HG02870 (cell line): ENCODE measurements at regions not wholly inside any gene's neighbourhood (a gene's known extent, or its start where the extent isn't known, plus 50 kb on each side); places are given as distances from the start of the nearest gene placed in this dataset.

Experiments used
- ATAC-seq: cut with Tn5 transposase; IDR thresholded peaks from one replicate; pipeline ENCODE4 v1.9.1; 2021; ENCODE audit warnings: mild to moderate bottlenecking, moderate library complexity; ENCODE audit not compliant: unreplicated experiment

DNA sequence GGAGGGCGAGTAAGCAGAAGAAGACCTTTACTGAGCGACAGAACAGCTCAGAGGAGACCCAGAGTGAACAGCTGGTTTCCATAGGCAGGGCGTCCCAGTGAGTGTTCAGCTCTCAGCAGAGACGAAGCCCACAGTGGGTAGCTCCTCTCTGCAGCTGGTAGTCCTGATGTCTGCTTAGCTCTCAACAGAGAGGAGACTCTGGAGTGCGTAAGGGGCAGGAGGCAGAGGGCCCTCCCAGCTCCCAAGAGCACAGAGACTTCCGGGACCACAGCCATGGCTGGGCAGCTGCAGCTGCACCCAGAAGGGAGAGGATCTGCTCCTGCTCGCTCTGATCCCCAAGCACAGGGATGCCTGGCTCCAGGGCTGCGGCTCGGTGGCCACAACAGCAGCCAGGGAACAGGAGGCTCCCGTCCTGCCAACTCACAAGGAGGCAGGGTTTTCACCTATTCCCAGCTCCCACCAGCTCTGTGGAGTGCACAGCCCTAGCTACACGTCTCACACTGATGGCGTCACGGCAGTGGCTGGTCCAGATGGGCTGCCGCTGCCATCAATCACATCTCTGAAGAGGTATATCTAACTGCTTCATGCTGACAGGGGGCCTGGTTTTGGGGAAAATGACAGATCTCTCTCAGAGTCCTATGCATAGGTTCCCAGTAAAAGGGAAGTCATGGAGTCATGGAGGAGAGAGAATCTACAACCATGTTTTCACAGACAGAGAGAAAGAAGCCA, 2660.1 kb upstream of the PCDH20 start:
- no peak for ATAC-seq

DNA sequence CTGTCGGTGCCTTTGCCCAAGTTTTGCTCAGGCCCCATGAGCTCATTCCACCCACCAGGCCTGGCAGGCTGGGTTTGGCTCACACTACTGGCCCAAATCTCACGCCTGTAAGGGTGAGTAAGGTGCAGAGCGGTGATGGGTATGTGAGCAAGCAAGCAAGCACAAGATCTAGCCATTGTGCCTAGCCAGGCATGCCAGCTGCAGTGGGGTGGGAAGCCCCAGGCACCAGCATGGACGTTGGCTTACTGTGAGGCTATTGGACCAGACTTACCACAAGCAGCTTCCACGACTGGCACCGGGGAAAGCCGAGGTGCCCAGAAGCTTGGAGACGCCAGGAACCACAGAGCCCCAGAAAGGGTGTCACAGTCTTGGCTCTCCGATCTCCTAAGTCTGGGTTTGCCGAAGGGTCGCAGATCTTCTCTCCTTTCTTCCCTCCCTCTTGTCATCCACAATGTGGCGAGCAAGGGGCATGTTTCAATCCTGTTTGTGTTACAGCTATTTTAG, 2659.4 kb upstream of the PCDH20 start:
- ATAC-seq = no peak

DNA sequence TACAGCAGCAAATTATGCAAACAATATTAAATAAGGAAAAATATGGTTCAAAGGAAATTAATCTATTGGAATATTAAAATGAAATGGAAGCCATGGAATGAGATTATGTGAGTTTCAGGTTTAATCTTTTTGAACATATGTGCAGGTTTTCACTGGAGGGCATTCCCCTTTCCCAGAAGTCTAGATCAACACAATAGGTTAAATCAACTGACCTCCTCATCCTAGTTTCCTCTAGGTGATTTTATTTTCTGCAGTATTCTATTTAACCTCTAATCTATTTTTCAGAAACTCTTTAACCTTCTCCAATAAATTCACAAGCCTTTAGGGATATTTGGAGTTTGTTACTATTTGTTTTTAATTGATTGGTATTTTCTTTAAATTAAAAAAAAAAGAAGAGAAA, 2657.6 kb upstream of the PCDH20 start:
- no peak for ATAC-seq

DNA sequence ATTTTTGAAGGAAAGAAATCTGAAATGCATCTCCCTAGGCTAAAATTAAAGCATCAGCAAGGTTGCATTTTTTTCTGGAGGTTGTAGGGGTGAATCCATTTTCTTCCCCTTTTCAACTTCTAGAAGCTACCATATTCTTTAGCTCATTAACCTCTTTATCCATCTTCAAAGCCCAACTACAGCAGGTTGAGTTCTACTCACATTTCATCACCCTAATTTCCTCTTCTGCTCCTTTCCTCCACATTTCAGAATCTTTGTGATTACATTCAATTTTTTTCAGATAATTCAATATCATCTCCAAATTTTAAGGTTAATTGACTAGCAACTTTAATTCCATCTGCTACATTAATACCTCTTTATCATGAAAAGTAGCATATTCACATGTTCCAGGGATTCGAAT, 2655.7 kb upstream of the PCDH20 start:
- no peak for ATAC-seq

DNA sequence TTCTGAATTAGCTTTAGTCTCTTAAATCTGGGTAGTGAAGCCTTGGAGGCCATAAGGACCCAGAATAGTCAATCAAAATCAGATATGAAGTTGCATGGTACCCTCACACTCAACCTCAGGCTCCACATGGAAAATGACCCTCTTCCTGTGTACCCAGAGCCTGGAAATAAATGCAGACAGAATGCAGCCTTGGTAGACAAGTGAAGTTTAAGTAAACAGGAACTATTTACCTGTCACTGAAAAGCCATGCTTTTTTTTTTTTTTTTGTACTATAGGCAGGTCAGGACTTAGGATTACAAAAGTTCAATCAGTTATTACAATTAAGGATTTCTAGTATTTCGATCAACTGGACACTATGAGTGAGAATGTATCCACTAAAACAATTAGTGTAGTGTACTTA, 2654.2 kb upstream of the PCDH20 start:
- no peak for ATAC-seq

DNA sequence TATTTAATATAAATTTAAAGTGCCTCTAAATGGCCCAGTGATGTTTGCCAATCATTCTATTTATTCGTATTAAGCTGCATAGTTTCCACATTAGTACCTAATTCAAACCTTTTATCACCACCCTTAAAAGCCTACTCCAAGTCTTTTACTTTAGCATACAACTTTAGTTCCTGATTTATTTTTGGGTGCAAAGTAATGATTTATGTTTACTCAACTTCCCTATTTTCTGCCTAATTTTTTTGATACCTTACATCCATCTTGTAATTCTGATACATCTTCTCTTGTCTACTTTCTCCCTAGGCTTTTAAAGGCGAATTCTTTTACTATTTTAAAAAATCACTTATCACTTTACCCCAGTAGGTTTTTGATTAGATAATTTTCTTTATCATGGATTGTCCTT, 2651.1 kb upstream of the PCDH20 start:
- no peak for ATAC-seq

DNA sequence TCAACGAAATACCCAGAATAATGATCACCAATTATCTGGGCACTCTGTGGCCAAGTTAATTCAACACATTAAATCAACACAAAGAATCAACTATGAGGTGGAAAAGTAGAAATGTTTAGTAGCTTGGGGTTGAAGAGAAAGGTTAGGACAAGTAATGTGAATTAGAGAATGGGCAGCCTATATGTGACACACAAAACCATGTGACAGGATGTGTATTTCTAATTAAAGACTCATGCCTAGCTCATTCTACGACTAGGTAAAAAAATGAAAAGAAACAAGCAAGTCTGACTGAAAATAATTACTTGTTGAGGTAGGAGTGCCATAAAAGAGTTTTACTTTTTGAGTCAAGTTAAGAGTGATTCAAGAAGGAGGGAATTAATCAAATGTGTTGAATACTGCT, 2646.0 kb upstream of the PCDH20 start:
- no peak for ATAC-seq

DNA sequence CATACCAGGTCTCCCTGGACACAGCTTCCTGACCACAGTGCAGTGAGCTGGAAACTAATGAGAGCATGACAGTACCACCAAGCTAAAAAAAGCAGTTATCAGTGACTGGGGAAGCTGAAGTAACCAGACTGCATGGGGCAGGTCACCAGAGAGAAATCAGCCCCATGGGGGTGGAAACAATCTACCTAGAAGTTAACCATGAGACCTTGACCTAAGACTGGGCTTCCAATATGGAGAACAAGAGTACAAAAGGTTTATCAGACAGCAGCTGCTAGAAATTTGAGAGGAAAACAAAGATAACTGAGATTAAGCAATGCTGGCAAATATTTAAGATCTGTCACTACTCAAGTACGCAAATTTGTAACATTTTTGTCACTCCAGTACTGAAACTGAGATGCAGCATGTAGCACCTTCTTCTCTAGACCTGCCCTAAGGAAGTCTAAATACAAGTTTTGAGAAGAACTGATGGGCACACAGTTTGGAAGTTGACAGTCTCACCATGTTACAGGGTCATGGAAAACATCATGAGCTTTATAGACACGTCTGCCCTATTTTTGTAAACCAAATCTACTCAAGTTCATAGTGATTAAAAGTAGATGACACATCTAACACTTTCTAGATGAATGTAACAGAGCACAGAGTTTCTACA, 2641.8 kb upstream of the PCDH20 start:
- no peak for ATAC-seq

DNA sequence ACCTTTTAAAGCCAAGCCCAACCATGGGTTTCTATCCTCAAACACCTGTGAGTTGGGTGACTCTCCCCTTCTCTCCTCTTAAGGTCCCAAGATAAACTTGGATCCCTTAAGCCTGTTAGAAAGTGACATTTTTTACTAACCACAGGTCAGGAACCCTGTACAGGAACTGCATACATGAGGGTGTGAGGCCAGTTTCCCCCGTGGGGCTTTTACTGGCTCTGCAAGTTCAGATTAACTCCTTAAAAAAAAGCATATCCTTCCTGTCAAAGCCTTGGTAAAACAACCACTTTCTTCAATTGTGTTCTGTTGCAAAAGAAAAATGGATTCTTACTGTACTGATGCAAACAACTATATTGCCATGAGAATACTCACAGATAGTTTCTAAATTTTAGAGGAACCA, 2638.7 kb upstream of the PCDH20 start:
- ATAC-seq = no peak

DNA sequence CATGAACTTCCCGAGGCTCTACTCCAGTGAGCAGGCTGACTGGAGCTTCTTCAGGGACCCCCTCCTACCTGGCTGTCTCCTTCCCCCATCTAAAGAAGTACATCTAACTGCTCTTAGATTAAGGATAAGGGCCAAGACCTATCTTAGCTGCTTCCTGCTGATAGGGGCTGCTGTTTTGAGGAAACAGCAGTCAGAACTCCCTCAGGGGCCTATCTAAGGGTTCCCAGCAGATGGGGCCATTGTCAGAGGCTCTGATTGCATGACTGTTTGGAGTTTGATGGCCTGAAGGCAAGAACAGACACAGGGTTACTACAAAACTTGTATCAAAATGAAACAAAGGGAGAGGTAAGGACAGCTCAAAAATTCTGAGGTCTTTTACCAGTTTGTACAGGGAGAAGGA, 2636.9 kb upstream of the PCDH20 start:
- ATAC-seq = no peak

DNA sequence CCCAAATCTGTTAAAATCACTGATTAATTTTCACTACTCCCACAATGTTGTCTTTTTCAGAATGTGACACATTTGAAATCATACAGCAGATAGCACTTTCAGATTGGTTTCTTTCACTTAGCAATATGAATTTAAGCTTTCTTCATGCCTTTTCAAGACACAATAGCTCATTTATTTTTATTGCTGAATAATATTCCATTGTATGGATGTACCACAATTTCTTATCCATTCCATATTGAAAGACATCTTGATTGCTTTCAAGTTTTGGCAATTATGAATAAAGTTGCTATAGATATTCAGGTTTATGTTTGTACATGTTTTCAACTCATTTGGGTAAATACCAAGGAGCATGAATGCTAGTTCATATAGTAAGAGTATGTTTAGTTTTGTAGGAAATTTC, 2635.6 kb upstream of the PCDH20 start:
- ATAC-seq = no peak

DNA sequence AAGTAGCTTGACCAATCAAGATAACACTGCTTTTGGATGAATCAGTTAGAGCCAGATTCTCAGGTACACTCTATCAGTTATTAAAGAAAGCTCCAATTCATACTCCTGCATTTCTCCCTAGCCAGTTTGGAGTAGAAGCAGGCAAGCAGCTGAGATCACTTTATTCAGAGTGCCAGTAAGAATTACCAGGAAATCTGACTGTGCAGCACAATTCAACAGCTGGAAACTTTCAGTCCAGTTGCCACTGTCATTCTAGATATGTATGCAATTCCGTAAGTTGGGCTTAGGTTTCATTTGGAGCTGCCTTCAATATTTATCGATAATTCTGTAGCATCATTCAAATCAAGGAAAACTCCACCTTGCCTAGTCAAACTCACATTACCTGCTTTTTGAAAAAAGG, 2625.6 kb upstream of the PCDH20 start:
- ATAC-seq = no peak

DNA sequence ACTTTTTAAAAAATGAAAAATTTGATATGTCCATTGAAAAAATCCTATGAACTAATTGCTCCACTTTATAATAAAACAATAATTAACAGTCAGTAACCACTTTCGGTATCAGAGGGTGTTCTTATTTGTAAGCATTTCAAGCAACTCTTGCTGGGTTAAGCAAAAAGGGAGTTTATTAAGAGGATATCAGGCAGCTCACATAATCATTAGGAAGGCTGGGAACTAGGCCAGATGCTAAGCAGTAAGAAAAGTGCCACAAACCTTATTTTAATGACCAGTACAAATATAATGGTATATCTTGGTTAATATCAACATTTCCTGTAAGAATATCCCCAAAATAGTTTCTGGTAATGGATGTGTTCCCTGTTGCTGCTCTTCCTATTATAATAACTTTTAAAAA, 2618.3 kb upstream of the PCDH20 start:
- ATAC-seq = no peak

DNA sequence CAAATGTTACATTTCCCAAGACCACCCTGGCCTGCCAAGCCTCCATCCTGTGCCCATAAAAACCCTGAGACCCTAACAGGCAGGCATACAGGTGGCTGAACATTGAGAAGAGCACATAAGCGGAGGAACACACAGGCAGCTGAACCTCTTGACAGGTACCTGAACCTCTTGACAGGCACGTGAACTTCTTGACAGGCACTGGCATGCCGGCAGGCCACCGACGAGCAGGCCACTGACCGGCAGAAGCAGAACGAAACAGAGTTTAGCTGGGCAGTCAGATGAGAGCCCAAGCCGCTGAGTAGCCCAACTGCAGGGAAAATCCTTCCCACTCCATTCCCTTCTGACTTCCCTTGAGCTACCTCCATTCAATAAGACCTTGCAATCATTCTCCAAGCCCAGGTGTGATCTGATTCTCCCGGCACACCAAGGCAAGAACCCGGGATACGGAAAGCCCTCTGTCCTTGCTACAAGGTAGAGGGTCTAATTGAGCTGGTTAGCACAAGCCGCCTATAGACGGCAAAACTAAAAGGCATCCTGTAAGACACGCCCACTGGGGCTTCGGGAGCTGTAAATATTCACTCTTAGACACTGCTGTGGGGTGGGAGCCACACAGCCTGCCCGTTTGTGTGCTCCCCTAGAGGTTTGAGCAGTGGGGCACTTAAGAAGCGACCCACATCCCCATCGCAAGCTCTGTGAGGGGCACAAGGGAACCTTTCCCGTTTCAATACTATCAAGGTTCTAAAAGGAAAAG, 2613.9 kb upstream of the PCDH20 start:
- no peak for ATAC-seq

DNA sequence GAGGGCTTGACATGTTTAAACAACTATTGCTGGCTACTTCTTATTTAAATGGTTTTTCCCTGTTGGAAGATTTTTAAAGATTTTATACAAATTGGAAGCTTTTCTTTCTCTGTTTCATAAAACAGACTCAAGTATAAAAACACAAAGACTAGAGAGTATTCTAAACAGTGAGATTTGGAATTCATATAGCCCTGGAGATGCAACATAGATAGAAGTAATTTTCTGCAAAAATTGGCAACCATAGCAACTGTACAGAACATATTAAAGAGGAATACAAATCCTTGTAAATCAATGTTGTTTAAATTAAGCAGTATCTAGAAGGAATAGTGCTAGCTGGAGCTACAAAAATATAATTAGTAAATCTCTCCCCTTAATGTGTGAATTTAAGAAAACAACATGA, 2612.9 kb upstream of the PCDH20 start:
- ATAC-seq = no peak

DNA sequence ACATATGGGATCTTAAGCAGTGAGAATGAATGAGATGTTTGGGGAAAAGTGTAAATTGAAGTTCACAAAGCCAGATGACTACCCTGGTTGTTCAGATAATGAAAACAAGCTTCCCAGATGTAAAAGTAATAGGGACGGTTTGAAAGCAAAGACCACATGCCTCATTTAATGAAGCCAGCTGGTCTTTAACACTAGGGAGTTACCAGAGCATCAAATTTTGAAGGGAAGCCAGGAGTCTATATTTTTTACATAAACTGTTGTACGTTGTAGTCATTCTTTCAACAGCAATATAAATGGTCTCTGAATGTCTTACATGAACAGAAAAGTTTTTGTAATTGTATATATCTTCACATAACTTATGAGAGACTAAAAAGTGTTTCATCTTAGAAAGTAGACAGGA, 2604.5 kb upstream of the PCDH20 start:
- no peak for ATAC-seq

DNA sequence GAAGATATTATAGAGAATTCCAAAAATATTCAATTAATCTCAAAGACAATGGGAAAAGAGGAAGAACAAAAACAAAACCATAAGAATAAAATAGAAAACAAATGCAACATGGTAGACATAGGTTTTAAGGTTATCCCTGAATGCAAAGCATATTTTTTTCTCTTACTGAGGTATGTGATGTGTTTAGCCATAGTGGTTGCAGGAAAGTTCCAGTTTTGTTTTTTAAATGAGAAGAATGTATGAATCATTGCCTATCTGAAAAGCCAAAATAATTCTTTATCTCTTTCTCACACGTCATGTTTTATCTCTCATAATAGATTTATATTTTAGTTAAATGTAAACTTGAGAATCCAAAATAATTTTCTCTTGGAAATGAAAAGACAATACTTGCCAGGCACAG, 2591.7 kb upstream of the PCDH20 start:
- ATAC-seq = no peak

DNA sequence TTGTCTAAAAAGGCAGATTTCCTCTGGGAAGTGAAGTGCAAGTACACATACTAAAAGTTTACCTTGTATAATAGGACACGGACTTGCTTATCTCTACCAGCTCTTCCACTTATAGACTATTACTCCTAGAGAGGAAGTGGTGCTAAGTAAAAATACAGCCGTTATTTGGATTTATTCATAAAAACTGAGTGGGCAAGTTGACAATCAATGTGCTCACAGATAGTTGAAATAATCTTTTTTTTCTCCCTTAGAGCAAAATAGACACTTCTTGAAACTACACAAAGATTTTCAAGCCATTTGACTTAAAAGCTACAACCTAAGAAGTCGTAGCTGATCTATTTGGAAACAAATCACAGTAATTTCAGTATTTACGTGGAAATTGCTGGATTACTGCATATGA, 2584.7 kb upstream of the PCDH20 start:
- no peak for ATAC-seq

DNA sequence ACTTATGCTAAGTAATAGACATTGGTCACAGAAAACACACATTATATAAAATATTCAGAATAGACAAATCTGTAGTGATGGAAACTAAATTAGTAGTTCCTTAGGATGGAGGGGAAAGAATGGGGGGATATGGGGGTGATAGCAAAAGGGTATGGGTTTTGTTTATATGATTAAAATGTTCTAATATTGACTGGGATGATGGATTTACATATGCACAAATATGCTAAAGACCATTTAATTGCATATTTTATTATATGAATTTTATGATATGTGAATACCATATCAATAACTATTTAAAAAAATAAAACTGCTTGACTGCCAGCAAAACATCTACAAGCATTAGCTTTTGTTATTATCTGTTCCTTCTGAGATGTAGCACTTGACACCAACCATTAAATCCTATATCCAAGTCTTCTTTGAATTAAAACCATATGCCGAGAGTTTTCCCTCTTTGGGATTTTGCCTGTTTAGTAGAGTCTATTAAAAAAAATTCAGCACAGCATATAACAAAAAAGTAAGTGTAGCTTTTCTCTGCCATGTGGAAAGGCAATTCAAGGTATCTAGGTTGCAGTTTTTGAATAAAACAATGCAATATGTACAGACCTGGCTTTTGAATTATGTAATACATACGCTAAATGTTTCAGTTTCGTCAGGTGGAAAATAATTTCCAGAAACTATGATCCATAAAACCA, 2584.1 kb upstream of the PCDH20 start:
- no peak for ATAC-seq

DNA sequence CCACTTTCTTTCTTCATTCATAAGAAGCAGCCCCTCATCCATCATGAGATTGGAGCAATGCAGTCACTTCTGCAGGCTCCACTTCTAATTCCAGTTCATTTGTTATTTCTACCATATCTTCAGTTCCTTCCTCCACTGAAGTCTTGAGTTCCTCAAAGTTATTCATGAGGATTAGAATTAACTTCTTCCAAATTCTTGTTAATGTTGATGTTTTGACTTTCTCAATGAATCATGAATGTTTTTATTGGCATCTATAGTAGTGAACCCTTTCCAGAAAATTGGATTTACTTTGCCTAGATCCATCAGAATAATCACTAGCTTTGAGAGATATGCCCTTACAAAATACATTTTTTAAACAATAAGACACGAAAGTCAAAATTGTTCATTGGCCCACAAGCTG, 2567.7 kb upstream of the PCDH20 start:
- ATAC-seq = no peak

DNA sequence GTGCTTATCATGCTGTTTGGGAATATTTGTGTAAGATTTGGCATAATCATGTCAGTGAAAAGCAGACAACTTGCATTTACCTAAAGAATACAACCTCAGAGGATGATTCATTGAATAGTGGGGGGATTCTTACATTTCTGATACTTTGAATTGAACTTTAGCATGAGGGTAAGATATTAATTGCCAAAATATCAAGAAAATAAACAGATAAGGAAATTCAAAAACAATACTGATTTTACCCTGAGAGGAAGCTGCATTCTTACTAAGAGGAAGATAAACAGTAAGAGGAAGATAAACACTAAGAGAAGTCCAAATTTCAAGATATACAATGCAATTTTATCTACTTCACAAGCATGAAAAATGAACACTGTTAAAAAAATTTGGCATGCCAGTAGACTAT, 2564.3 kb upstream of the PCDH20 start:
- no peak for ATAC-seq
